NT2/D1 (cell line): ENCODE measurements at regions not wholly inside any gene's neighbourhood (a gene's known extent, or its start where the extent isn't known, plus 50 kb on each side); places are given as distances from the start of the nearest gene placed in this dataset.

Experiments
- YY1 ChIP-seq: IDR thresholded peaks from 2 replicates; pipeline ENCODE4 v1.6.1; 2011; ENCODE audit not compliant: insufficient read length, insufficient read depth
- ZNF274 ChIP-seq: IDR thresholded peaks from 2 replicates; pipeline ENCODE4 v1.6.1; 2011; ENCODE audit warnings: mild to moderate bottlenecking, low read depth, low read length

GRCh38 chr5:63500242-63500641 lies 462.0 kb downstream of the HTR1A start:
- TF ChIP-seq ZNF274 (no peak), YY1 (no peak)
